HUES6 (cell line): ENCODE measurements at regions not wholly inside any gene's neighbourhood (a gene's known extent, or its start where the extent isn't known, plus 50 kb on each side); places are given as distances from the start of the nearest gene placed in this dataset.
"Not testable (repeated sequence)": the region's sequence is repeated elsewhere in the genome, so short reads cannot be mapped to it uniquely, and the experiment has no call there.

Source experiments
- H3K27ac ChIP-seq: 2 replicates; pipeline ENCODE4 v1.7.0; 2013; ENCODE audit warnings: low read depth, mild to moderate bottlenecking, low read length, inconsistent platforms
- H3K27me3 ChIP-seq: 2 replicates; pipeline ENCODE4 v1.6.1; 2013; ENCODE audit warnings: low read length; ENCODE audit not compliant: control insufficient read depth, insufficient read depth
- H3K36me3 ChIP-seq: 2 replicates; pipeline ENCODE4 v1.6.1; 2013; ENCODE audit warnings: low read length; ENCODE audit not compliant: control insufficient read depth, insufficient read depth
- H3K4me1 ChIP-seq: 2 replicates; pipeline ENCODE4 v1.6.1; 2013; ENCODE audit warnings: low read length; ENCODE audit not compliant: control insufficient read depth, insufficient read depth
- H3K4me3 ChIP-seq: 2 replicates; pipeline ENCODE4 v1.5.1; 2013; ENCODE audit warnings: low read depth, low read length
- H3K9ac ChIP-seq: one replicate; pipeline ENCODE4 v1.6.1; 2013; ENCODE audit warnings: mild to moderate bottlenecking, low read length
- H3K9me3 ChIP-seq: 2 replicates; pipeline ENCODE4 v1.6.1; 2013; ENCODE audit warnings: low read depth, low read length; ENCODE audit not compliant: control insufficient read depth, insufficient read depth

- Histone ChIP-seq H3K4me1 (peaks cover 22% of the 10 kb centered on the region), H3K4me3 (no peak overlapping the region), H3K27me3 (no peaks in the 10 kb centered on the region), H3K36me3 (no peaks in the 10 kb centered on the region), H3K27ac (no peak overlapping the region), H3K9me3 (no peaks in the 10 kb centered on the region), H3K9ac (no peak overlapping the region)
Observed at GRCh38 chr4:79561751-79562150, 153.7 kb upstream of the GK2 start.

DNA sequence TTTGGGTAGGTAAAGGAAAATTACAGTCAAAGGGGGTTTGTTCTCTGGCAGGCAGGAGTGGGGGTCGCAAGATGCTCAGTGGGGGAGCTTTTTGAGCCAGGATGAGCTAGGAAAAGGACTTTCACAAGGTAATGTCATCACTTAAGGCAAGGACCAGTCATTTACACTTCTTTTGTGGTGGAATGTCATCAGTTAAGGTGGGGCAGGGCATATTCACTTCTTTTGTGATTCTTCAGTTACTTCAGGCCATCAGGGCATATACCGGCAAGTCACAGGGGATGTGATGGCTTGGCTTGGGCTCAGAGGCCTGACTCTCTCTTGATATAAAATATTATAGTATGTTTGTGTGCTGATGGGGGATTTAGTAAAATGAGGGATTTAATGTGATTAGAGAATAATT, 151.4 kb upstream of the GK2 start:
- H3K27me3 ChIP-seq, H3K4me3 ChIP-seq, H3K36me3 ChIP-seq, H3K9ac ChIP-seq, H3K9me3 ChIP-seq: not testable (repeated sequence)
- Histone ChIP-seq H3K27ac (peak overlapping the region; percentile 84; the same call in 1 of the 2 replicates), H3K4me1 (peaks cover 22% of the 10 kb centered on the region)

DNA sequence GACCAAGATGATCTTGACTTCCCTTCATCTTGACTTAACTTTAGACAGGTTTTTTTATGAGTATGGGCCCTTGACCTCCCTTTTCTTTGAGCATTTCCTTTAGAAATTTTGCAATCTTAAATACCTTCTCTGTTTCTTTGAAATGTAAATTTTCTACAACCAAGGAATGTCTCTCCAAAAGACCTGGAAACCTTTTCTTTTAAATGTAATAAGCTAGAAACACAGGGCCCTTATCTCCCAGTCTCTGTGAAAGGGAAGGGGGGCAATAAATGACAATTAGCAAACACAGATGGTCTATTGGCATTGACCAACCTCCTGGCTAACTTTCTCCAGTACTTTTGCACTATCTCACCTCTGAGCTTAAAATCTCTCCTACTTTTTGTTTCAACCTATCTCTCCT, 144.3 kb upstream of the GK2 start:
- Histone ChIP-seq H3K4me1 (peaks cover 8% of the 10 kb centered on the region), H3K27me3 (no peaks in the 10 kb centered on the region), H3K9ac (no peak overlapping the region), H3K27ac (peak overlapping the region; percentile 58), H3K9me3 (peaks cover 18% of the 10 kb centered on the region; the same call in 1 of the 2 replicates), H3K36me3 (peaks cover 67% of the 10 kb centered on the region), H3K4me3 (peak overlapping the region; percentile 28; the same call in 1 of the 2 replicates)

GRCh38 chr4:79551555-79551954, 143.5 kb upstream of the GK2 start:
- peak overlapping the region; percentile 9; the same call in 1 of the 2 replicates for H3K4me3 ChIP-seq
- H3K27me3 ChIP-seq = no peaks in the 10 kb centered on the region
- H3K27ac ChIP-seq = 0 out of 2 replicates have a peak overlapping the region, but pooled peaks have one; percentile 1
- H3K9ac ChIP-seq = no peak overlapping the region
- H3K4me1 ChIP-seq = peaks cover 8% of the 10 kb centered on the region
- H3K36me3 ChIP-seq = peaks cover 75% of the 10 kb centered on the region
- peaks cover 23% of the 10 kb centered on the region; the same call in 1 of the 2 replicates for H3K9me3 ChIP-seq

DNA sequence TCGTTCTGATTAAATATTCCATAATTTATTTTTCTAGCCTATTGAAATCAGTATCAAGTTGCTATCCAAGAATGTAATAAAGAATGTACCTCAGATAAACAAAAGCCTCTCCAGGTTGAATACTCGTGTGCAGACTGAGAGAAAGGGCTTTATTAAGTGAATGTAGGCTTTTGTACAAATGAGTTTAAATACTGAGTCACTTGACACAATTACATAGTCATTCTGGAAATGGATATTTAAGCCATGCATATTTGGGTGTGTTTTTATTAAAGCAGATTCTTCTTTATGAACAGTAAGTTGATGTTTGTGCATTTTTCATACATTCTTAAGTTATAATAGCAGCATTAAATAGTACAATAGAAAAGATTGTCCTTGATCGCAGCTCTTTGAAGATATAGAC, 139.8 kb upstream of the GK2 start:
- Histone ChIP-seq H3K4me3 (no peak overlapping the region), H3K4me1 (peaks cover 8% of the 10 kb centered on the region), H3K36me3 (peaks cover 67% of the 10 kb centered on the region), H3K9me3 (peaks cover 33% of the 10 kb centered on the region; the same call in 1 of the 2 replicates), H3K27ac (no peak overlapping the region), H3K27me3 (no peaks in the 10 kb centered on the region), H3K9ac (no peak overlapping the region)

DNA sequence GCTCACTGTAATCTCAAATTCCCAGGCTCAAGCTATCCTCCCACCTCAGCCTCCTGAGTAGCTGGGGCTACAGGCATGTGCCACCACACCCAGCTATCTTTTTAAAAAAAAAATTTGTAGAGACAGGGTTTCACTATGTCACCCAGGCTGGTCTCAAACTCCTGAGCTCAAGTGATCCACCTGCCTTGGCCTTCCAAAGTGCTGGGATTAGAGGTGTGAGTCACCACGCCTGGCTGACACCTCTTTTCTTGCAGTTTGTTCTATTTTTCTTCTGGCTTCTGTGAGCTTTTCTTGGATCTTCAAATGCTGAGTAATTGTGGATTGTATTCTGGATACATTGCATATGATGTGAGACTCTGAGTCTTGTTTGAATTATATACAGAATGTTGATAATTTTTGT, 137.3 kb upstream of the GK2 start:
- not testable (repeated sequence) for H3K4me3 ChIP-seq, H3K27me3 ChIP-seq, H3K9ac ChIP-seq, H3K4me1 ChIP-seq, H3K27ac ChIP-seq
- H3K36me3 ChIP-seq = peaks cover 44% of the 10 kb centered on the region
- H3K9me3 ChIP-seq = peaks cover 24% of the 10 kb centered on the region; the same call in 1 of the 2 replicates

DNA sequence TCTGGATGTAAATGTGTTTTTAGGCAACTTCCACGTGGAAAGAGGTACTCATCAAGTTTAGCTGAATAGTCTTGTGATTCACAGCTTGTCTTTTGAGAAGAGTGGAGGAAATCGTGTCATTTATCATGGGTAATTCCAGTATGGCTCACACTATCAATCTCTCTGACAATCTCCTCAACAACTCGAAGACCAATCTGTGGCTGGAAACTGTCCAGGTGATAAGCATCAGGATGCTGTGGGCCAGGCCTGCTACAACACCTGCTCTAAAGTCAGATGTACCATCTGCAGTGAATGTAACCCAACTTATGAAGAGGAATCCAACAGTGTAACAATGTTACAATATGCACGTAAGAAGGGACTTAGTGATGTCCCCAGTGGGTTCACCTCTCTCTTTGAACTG, 132.1 kb upstream of the GK2 start:
- Histone ChIP-seq H3K36me3 (no peaks in the 10 kb centered on the region), H3K9me3 (peaks cover 12% of the 10 kb centered on the region; the same call in 1 of the 2 replicates), H3K9ac (no peak overlapping the region), H3K27me3 (no peaks in the 10 kb centered on the region), H3K4me1 (no peaks in the 10 kb centered on the region), H3K27ac (no peak overlapping the region), H3K4me3 (no peak overlapping the region)

DNA sequence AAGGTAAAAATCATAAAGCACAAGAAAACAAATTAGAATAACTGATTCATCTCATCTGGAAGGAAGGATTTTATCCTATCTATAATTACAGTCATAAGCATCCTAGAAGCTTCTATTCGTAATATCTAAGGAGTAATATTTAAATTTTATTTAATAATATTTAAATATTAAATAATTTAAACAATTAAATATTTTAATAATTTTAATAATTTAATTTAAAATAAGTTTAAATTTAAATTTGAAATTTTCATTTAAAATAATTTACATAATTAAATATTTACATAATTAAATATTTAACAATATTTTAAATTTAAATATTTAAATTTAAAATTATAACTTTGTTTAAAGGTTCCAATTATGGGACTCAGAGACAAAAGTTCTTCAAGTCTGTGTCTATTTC, 127.5 kb upstream of the GK2 start:
- no peak overlapping the region for H3K9ac ChIP-seq
- H3K4me1 ChIP-seq = peaks cover 10% of the 10 kb centered on the region
- H3K27me3 ChIP-seq = no peaks in the 10 kb centered on the region
- no peak overlapping the region for H3K27ac ChIP-seq
- H3K4me3 ChIP-seq = no peak overlapping the region
- no peaks in the 10 kb centered on the region for H3K9me3 ChIP-seq
- no peaks in the 10 kb centered on the region for H3K36me3 ChIP-seq

- Histone ChIP-seq H3K9ac (no peak overlapping the region), H3K9me3 (no peaks in the 10 kb centered on the region), H3K27me3 (no peaks in the 10 kb centered on the region), H3K4me3 (no peak overlapping the region), H3K36me3 (no peaks in the 10 kb centered on the region), H3K27ac (no peak overlapping the region), H3K4me1 (no peaks in the 10 kb centered on the region)
Observed at GRCh38 chr4:79528241-79528706, 120.2 kb upstream of the GK2 start.

DNA sequence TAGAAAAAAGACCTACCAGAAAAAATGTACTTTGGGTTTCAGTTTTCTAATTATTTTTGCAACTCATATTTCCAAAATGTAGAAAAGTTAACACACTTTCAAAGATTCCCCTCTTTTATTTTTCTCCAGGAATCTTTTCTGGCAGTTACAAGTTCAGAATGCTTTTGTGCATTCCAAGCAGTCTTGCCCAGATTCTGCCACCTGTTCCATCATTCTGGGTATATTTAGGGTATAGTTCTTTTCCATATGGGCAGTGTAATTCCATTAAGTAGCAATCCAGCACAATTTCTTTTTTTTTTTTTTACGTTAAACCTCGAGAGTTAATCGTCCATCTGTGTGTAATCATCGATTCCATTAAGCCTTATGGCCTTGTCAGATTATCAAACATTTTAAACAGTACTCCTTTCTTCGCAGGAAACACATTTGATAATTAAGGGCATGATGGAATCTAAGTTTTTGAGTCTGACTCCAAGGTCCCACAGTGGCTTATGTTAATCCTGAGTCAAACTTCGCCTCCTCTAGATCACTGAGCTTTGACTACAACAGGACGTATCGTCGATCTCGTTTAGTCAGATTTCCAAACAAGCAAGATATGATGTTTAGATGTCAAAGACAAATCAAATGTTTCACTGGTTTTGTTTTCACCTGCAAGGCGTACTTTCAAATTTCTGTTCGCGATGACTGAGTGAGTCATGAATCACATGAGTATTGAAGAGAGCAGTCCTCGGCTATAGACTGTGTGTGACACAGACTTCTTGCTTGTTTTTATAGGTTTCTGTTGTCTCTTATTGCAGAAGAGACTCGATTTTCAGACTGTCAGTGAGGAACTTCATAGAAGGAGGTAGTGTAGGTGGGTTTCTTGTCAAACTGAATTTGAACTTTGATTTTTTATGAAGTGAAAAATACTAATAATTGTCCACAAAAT, 118.9 kb upstream of the GK2 start:
- H3K9ac ChIP-seq = no peak overlapping the region
- no peaks in the 10 kb centered on the region for H3K9me3 ChIP-seq
- no peak overlapping the region for H3K4me3 ChIP-seq
- no peaks in the 10 kb centered on the region for H3K4me1 ChIP-seq
- H3K36me3 ChIP-seq = no peaks in the 10 kb centered on the region
- H3K27ac ChIP-seq = no peak overlapping the region
- H3K27me3 ChIP-seq = no peaks in the 10 kb centered on the region

GRCh38 chr4:79516114-79516513, 108.1 kb upstream of the GK2 start:
- H3K36me3 ChIP-seq = no peaks in the 10 kb centered on the region

More at GRCh38 chr4:79516114-79516513, 108.1 kb upstream of the GK2 start:
- no peaks in the 10 kb centered on the region for H3K9me3 ChIP-seq
- no peaks in the 10 kb centered on the region for H3K27me3 ChIP-seq
- H3K27ac ChIP-seq = no peak overlapping the region
- no peak overlapping the region for H3K4me3 ChIP-seq
- H3K4me1 ChIP-seq = no peaks in the 10 kb centered on the region
- H3K9ac ChIP-seq = no peak overlapping the region
